GM18909 (cell line): ENCODE measurements at regions not wholly inside any gene's neighbourhood (a gene's known extent, or its start where the extent isn't known, plus 50 kb on each side); places are given as distances from the start of the nearest gene placed in this dataset.
"Not testable (repeated sequence)": the region's sequence is repeated elsewhere in the genome, so short reads cannot be mapped to it uniquely, and the experiment has no call there.

Source experiments
- ATAC-seq: cut with Tn5 transposase; IDR thresholded peaks from one replicate; pipeline ENCODE4 v1.9.1; 2021; ENCODE audit warnings: mild to moderate bottlenecking; ENCODE audit not compliant: unreplicated experiment, poor library complexity

GRCh38 chr1:118479351-118479750 is 294.3 kb upstream of the SPAG17 start:
- ATAC-seq: no peak

- no peak for ATAC-seq
Measured at GRCh38 chr1:118473825-118474224, 288.8 kb upstream of the SPAG17 start.

GRCh38 chr1:118464460-118464859 is 279.4 kb upstream of the SPAG17 start:
- ATAC-seq: not testable (repeated sequence)

- peak; percentile 72 for ATAC-seq
Measured at GRCh38 chr1:118461154-118461553, 276.1 kb upstream of the SPAG17 start.

GRCh38 chr1:118459871-118460270 is 274.8 kb upstream of the SPAG17 start:
- ATAC-seq: no peak

GRCh38 chr1:118453856-118454255 is 268.8 kb upstream of the SPAG17 start:
- not testable (repeated sequence) for ATAC-seq

- ATAC-seq: no peak
Measured at GRCh38 chr1:118445156-118445555, 260.1 kb upstream of the SPAG17 start.

- ATAC-seq: no peak
Measured at GRCh38 chr1:118442214-118442613, 257.2 kb upstream of the SPAG17 start.

GRCh38 chr1:118437664-118438063 is 252.6 kb upstream of the SPAG17 start:
- ATAC-seq: no peak

- no peak for ATAC-seq
Measured at GRCh38 chr1:118429856-118430255, 244.8 kb upstream of the SPAG17 start.

- ATAC-seq: no peak
Measured at GRCh38 chr1:118421868-118422350, 236.9 kb upstream of the SPAG17 start.

GRCh38 chr1:118404024-118404423 is 219.0 kb upstream of the SPAG17 start:
- no peak for ATAC-seq

- ATAC-seq: no peak
Measured at GRCh38 chr1:118397496-118397859, 212.4 kb upstream of the SPAG17 start.

- ATAC-seq: no peak
Measured at GRCh38 chr1:118396829-118397495, 211.9 kb upstream of the SPAG17 start.

GRCh38 chr1:118396279-118396678 is 211.3 kb upstream of the SPAG17 start:
- no peak for ATAC-seq

GRCh38 chr1:118395430-118395991 is 210.5 kb upstream of the SPAG17 start:
- no peak for ATAC-seq

- ATAC-seq: no peak
Measured at GRCh38 chr1:118390955-118391354, 205.9 kb upstream of the SPAG17 start.

GRCh38 chr1:118388301-118388959 is 203.4 kb upstream of the SPAG17 start:
- no peak for ATAC-seq

- ATAC-seq: no peak
Measured at GRCh38 chr1:118381197-118381869, 196.3 kb upstream of the SPAG17 start.

- ATAC-seq: not testable (repeated sequence)
Measured at GRCh38 chr1:118377183-118377582, 192.2 kb upstream of the SPAG17 start.

GRCh38 chr1:118371612-118372011 is 186.6 kb upstream of the SPAG17 start:
- no peak for ATAC-seq
